ENCODE measurements at regions not wholly inside any gene's neighbourhood (a gene's known extent, or its start where the extent isn't known, plus 50 kb on each side); places are given as distances from the start of the nearest gene placed in this dataset.

DNA sequence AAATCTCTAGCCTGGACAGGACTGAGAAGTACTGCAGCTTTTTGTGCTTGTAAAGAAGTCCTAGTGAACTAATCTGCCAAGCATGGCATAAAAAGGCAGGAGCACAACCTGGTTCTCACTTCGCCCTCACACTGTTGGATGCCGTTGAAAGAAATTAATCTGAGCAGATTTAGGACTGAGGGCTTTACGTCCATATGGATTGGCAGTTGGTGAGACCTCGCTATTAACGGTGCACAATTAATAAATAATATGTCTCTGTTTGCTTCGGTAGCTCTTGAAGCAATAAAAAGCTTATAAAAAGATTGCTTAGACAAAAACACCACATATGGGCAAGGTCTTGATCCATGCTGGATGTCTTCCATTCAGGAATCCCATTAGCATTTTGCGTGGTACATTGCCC, 185.6 kb upstream of the EPHA7 start:
- H3K27me3 ChIP-seq: no peaks in the 10 kb centered on the region
- no peaks in the 10 kb centered on the region for H3K79me2 ChIP-seq (ENCODE audit: low read depth)
- no peak overlapping the region for H3K4me3 ChIP-seq
- no peaks in the 10 kb centered on the region for H4K20me1 ChIP-seq (ENCODE audit: low read depth)
- H3K36me3 ChIP-seq: no peaks in the 10 kb centered on the region
- peak overlapping the region; percentile 15 for H3K4me2 ChIP-seq
- H3K9ac ChIP-seq: no peak overlapping the region
- Mint-ChIP-seq H3K9me3 (no peaks in the 10 kb centered on the region), H3K4me1 (peaks cover 14% of the 10 kb centered on the region), H3K27ac (no peak overlapping the region), H3K4me3 (no peak overlapping the region), H3K36me3 (no peaks in the 10 kb centered on the region), H3K27me3 (ENCODE audit: insufficient read depth, low read depth) (no peaks in the 10 kb centered on the region)
- TF ChIP-seq EZH2phosphoT487 (IDR thresholded peaks at IDR 0.05) (no peak), EZH2 (IDR thresholded peaks at IDR 0.05) (no peak)
- TF ChIP-seq, protein P1, sequence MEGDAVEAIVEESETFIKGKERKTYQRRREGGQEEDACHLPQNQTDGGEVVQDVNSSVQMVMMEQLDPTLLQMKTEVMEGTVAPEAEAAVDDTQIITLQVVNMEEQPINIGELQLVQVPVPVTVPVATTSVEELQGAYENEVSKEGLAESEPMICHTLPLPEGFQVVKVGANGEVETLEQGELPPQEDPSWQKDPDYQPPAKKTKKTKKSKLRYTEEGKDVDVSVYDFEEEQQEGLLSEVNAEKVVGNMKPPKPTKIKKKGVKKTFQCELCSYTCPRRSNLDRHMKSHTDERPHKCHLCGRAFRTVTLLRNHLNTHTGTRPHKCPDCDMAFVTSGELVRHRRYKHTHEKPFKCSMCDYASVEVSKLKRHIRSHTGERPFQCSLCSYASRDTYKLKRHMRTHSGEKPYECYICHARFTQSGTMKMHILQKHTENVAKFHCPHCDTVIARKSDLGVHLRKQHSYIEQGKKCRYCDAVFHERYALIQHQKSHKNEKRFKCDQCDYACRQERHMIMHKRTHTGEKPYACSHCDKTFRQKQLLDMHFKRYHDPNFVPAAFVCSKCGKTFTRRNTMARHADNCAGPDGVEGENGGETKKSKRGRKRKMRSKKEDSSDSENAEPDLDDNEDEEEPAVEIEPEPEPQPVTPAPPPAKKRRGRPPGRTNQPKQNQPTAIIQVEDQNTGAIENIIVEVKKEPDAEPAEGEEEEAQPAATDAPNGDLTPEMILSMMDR (IDR thresholded peaks at IDR 0.05): no peak
- peaks cover 6% of the 10 kb centered on the region for H3F3A ChIP-seq (ENCODE audit: low read depth)
- peak; percentile 34 for DNase-seq (ENCODE audit: low spot score)
- H2AFZ ChIP-seq (replicated peaks): no peak overlapping the region
- no peaks in the 10 kb centered on the region for H3K9me3 ChIP-seq (ENCODE audit: low read depth)
- peaks cover 12% of the 10 kb centered on the region for H3K4me1 ChIP-seq
- peak overlapping the region; percentile 46 for H3K27ac ChIP-seq

DNA sequence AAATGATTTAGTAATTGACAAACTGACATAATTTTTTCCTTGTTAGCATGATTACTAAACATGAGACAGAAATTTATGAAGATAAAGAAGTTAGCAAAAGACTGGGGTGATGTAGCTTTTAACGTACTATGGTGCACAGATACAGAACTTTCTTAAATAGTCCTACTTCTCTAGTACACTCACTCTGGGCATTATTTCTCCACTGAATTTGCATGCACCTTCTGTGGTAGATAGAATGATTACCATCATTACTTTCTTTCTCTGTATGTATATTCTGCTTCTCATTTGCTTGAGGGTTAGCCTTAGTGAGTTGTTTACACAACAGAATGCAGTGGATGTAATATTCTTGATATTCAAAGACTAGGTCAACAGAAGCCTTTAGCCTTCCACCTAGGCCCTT, 173.1 kb upstream of the EPHA7 start:
- Mint-ChIP-seq H3K36me3 (no peaks in the 10 kb centered on the region), H3K9me3 (peaks cover 5% of the 10 kb centered on the region), H3K27me3 (ENCODE audit: insufficient read depth, low read depth) (no peaks in the 10 kb centered on the region), H3K4me1 (no peaks in the 10 kb centered on the region), H3K27ac (no peak overlapping the region), H3K4me3 (no peak overlapping the region)
- Histone ChIP-seq H3F3A (ENCODE audit: low read depth) (no peaks in the 10 kb centered on the region), H3K9me3 (ENCODE audit: low read depth) (no peaks in the 10 kb centered on the region), H3K36me3 (no peaks in the 10 kb centered on the region), H2AFZ (replicated peaks) (no peak overlapping the region), H3K79me2 (ENCODE audit: low read depth) (no peaks in the 10 kb centered on the region), H3K4me2 (no peak overlapping the region), H3K4me1 (no peaks in the 10 kb centered on the region), H3K27me3 (no peaks in the 10 kb centered on the region), H4K20me1 (ENCODE audit: low read depth) (no peaks in the 10 kb centered on the region), H3K9ac (no peak overlapping the region), H3K4me3 (no peak overlapping the region), H3K27ac (no peak overlapping the region)
- no peak for DNase-seq (ENCODE audit: low spot score)
- no peak for TF ChIP-seq EZH2 (IDR thresholded peaks at IDR 0.05)
- TF ChIP-seq, protein P1 (IDR thresholded peaks at IDR 0.05): no peak

DNA sequence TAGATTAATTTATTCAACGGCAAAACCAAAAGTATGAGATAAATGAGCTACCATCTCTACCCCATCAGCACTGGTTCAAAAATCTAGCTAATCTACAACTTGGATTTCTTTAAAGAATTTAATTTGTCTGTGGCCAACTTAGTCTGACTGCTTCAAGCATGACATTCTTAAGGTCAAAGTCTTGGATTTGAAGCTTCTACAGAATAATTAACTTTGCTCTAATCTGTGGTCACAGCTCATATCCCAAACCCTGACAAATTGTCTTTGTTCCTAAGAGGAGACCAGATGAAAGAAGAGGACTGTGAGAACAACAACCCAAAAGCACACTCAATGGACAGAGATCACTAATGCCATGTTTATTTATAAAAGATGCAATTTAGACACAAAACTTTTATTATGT, 166.9 kb upstream of the EPHA7 start:
- Mint-ChIP-seq H3K4me1 (peaks cover 11% of the 10 kb centered on the region), H3K27me3 (ENCODE audit: insufficient read depth, low read depth) (no peaks in the 10 kb centered on the region), H3K4me3 (no peak overlapping the region), H3K9me3 (peaks cover 5% of the 10 kb centered on the region), H3K27ac (no peak overlapping the region), H3K36me3 (no peaks in the 10 kb centered on the region)
- no peak for DNase-seq (ENCODE audit: low spot score)
- Histone ChIP-seq H3K27ac (no peak overlapping the region), H3K9me3 (ENCODE audit: low read depth) (peaks cover 3% of the 10 kb centered on the region), H3K27me3 (no peaks in the 10 kb centered on the region), H3K79me2 (ENCODE audit: low read depth) (no peaks in the 10 kb centered on the region), H3K9ac (no peak overlapping the region), H3K4me2 (no peak overlapping the region), H4K20me1 (ENCODE audit: low read depth) (no peaks in the 10 kb centered on the region), H3K4me3 (no peak overlapping the region), H3K36me3 (no peaks in the 10 kb centered on the region), H2AFZ (replicated peaks) (no peak overlapping the region), H3F3A (ENCODE audit: low read depth) (no peaks in the 10 kb centered on the region), H3K4me1 (no peaks in the 10 kb centered on the region)
- TF ChIP-seq EZH2phosphoT487 (IDR thresholded peaks at IDR 0.05) (no peak), EZH2 (IDR thresholded peaks at IDR 0.05) (no peak)
- TF ChIP-seq, protein P1 (IDR thresholded peaks at IDR 0.05): no peak

DNA sequence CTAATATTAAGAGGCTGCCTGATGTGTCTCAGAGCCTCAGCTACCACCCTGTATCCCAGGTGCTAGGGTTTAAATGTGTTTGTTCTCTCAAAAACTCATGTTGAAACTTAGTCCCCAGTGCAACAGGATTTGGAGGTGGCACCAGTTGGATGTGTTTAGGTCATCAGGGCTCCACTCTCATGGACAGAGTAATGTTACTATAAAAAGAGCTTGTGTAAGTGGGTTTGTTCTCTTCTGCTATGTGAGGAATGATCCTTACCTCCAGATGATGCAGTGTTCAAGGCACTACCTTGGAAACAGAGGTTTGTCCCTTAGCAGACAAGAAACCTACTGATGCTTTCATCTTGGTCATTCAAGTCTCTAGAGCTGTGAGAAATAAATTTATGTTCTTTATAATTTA, 164.9 kb upstream of the EPHA7 start:
- Histone ChIP-seq H3K4me1 (no peaks in the 10 kb centered on the region), H3F3A (ENCODE audit: low read depth) (no peaks in the 10 kb centered on the region), H3K27me3 (no peaks in the 10 kb centered on the region), H3K4me2 (no peak overlapping the region), H4K20me1 (ENCODE audit: low read depth) (no peaks in the 10 kb centered on the region), H3K36me3 (no peaks in the 10 kb centered on the region), H3K79me2 (ENCODE audit: low read depth) (no peaks in the 10 kb centered on the region), H3K9ac (no peak overlapping the region), H3K9me3 (ENCODE audit: low read depth) (peaks cover 3% of the 10 kb centered on the region), H3K4me3 (no peak overlapping the region), H3K27ac (no peak overlapping the region), H2AFZ (replicated peaks) (peak overlapping the region; percentile 38)
- Mint-ChIP-seq H3K27me3 (ENCODE audit: insufficient read depth, low read depth) (no peaks in the 10 kb centered on the region), H3K4me1 (peaks cover 11% of the 10 kb centered on the region), H3K4me3 (no peak overlapping the region), H3K36me3 (no peaks in the 10 kb centered on the region), H3K9me3 (no peaks in the 10 kb centered on the region), H3K27ac (no peak overlapping the region)
- no peak for DNase-seq (ENCODE audit: low spot score)
- TF ChIP-seq EZH2phosphoT487 (IDR thresholded peaks at IDR 0.05) (no peak), EZH2 (IDR thresholded peaks at IDR 0.05) (no peak)
- TF ChIP-seq, protein P1 (IDR thresholded peaks at IDR 0.05): no peak

All from neural progenitor cell (in vitro differentiated cells).